ENCODE measurements at regions not wholly inside any gene's neighbourhood (a gene's known extent, or its start where the extent isn't known, plus 50 kb on each side); places are given as distances from the start of the nearest gene placed in this dataset.

DNA sequence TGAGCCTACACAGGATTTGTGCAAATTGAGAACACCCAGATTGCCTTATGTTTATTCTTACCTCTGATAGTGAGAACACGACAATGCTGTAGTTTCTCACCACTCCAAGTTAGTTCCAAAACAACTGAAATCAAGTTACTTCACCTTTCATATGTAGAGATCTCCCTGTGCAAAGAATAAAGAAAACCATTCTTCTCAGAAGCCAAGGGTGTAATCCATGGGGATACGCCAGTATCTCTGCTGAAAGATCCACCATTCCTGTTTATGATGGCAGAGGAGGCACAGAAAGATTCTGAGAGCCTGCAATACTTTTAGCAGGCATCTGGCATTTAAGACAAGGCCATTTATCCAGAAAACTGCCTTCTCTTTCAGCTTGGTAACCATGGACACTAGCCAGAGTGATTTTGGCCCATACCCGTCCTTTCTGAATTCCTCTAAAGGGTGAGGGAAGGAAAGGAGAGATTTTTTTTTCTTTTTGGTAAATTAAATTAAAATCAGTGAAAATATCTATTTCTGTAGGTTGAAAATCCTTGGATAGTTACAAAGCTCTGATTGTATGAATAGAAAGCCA is 355.4 kb upstream of the FAR2 start:
- Mint-ChIP-seq H3K4me1 (ENCODE audit: unreplicated experiment) (no peaks in the 10 kb centered on the region), H3K27me3 (no peaks in the 10 kb centered on the region), H3K4me3 (no peak overlapping the region), H3K27ac (no peak overlapping the region), H3K36me3 (peaks cover 5% of the 10 kb centered on the region), H3K9me3 (no peaks in the 10 kb centered on the region)
- no peak for DNase-seq (ENCODE audit: extremely low spot score, unreplicated experiment)
- TF ChIP-seq, protein P1, sequence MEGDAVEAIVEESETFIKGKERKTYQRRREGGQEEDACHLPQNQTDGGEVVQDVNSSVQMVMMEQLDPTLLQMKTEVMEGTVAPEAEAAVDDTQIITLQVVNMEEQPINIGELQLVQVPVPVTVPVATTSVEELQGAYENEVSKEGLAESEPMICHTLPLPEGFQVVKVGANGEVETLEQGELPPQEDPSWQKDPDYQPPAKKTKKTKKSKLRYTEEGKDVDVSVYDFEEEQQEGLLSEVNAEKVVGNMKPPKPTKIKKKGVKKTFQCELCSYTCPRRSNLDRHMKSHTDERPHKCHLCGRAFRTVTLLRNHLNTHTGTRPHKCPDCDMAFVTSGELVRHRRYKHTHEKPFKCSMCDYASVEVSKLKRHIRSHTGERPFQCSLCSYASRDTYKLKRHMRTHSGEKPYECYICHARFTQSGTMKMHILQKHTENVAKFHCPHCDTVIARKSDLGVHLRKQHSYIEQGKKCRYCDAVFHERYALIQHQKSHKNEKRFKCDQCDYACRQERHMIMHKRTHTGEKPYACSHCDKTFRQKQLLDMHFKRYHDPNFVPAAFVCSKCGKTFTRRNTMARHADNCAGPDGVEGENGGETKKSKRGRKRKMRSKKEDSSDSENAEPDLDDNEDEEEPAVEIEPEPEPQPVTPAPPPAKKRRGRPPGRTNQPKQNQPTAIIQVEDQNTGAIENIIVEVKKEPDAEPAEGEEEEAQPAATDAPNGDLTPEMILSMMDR (conservative IDR thresholded peaks at IDR 0.05) = no peak

DNA sequence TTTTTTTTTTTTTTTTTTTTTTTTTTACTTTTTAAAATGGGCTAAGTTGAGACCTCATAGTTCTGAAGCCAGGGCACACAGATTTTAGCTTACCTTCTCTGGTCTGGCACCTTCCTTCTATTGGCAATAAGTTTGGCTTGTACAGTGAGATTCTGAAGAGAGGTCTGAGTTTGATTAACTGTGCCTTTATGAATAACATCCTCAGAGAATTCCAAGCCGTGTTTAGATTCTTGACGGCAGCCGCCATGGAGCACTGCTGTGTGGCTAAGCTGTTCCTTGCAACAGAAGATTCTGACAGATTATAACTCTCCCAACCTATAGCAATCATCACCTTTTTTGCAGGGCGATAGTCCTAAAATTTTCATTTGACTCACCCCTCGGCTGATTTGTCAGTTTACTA is 354.9 kb upstream of the FAR2 start:
- Mint-ChIP-seq H3K9me3 (no peaks in the 10 kb centered on the region), H3K27ac (no peak overlapping the region)

DNA sequence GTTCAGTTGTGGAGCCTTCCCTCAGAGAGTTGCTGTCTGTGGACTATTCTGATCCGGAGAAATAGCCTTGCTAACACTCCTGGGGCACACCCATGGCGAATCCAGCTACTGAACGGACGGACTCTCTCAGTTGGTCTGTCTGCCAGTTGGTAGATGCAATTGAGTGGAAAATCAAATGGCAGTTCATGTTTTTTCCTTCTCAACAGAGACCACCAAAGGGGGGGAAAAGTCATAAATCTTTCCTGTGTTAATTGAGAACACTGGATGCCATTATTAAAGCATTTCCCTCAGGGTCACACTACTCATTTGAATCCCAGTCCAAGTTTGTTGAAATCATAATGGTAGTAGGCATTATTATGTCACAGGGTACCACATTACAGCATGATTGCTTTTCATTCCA is 354.3 kb upstream of the FAR2 start:
- Mint-ChIP-seq H3K27ac (no peak overlapping the region), H3K4me1 (ENCODE audit: unreplicated experiment) (no peaks in the 10 kb centered on the region), H3K27me3 (no peaks in the 10 kb centered on the region), H3K9me3 (no peaks in the 10 kb centered on the region), H3K36me3 (peaks cover 5% of the 10 kb centered on the region), H3K4me3 (no peak overlapping the region)
- no peak for DNase-seq (ENCODE audit: extremely low spot score, unreplicated experiment)
- TF ChIP-seq, protein P1 (conservative IDR thresholded peaks at IDR 0.05) = no peak

More for the DNA sequence above, 354.9 kb upstream of the FAR2 start:
- H3K4me1 Mint-ChIP-seq (ENCODE audit: unreplicated experiment) = no peaks in the 10 kb centered on the region
- no peaks in the 10 kb centered on the region for H3K27me3 Mint-ChIP-seq
- DNase-seq (ENCODE audit: extremely low spot score, unreplicated experiment) = no peak
- H3K4me3 Mint-ChIP-seq = no peak overlapping the region
- peaks cover 5% of the 10 kb centered on the region for H3K36me3 Mint-ChIP-seq
- TF ChIP-seq, protein P1 (conservative IDR thresholded peaks at IDR 0.05) = no peak

DNA sequence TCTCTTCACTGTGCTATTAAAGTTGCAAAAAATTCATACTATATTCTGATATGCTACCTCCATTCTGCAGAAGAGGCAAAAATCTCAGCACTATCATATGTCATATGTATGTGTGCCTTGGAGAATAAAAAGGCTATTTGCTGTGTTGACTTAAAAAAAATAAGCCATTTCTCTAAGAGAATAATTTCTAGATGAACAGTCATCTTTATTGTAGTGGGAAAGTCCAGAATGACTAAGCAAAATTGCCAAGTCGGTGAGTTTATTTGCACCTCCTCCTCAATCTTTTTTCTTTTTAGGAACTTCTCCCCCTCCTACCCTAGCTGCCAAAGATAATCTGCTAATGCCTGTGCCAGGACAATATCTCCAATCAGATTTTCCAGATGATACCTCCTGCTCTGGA is 353.8 kb upstream of the FAR2 start:
- no peaks in the 10 kb centered on the region for H3K27me3 Mint-ChIP-seq
- H3K4me1 Mint-ChIP-seq (ENCODE audit: unreplicated experiment) = no peaks in the 10 kb centered on the region
- H3K36me3 Mint-ChIP-seq = peaks cover 5% of the 10 kb centered on the region
- H3K27ac Mint-ChIP-seq = no peak overlapping the region
- H3K9me3 Mint-ChIP-seq = no peaks in the 10 kb centered on the region
- DNase-seq (ENCODE audit: extremely low spot score, unreplicated experiment) = no peak
- H3K4me3 Mint-ChIP-seq = no peak overlapping the region
- TF ChIP-seq, protein P1 (conservative IDR thresholded peaks at IDR 0.05) = no peak

DNA sequence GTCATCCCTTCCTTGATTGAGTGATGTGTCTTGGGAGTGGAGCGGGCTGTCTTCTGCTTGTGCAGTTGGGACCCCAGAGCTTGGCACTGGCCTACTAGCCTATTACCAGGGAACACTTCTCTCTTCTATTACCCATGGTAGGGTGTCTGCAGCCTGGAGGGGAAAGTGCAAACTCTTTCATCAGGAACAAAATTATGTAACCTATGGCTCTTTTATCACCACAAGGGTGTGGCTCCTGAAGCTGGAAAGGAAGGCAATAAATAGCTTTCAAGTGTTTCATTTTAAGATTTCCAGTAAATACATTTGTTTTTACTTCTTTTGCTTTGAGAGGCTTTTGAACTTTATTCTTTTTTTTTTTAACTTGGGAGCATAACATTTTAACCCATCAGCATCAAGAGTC is 349.7 kb upstream of the FAR2 start:
- Mint-ChIP-seq H3K4me1 (ENCODE audit: unreplicated experiment) (no peaks in the 10 kb centered on the region), H3K9me3 (no peaks in the 10 kb centered on the region), H3K36me3 (peaks cover 5% of the 10 kb centered on the region), H3K27me3 (no peaks in the 10 kb centered on the region), H3K27ac (no peak overlapping the region), H3K4me3 (no peak overlapping the region)
- no peak for DNase-seq (ENCODE audit: extremely low spot score, unreplicated experiment)
- TF ChIP-seq, protein P1 (conservative IDR thresholded peaks at IDR 0.05) = no peak

DNA sequence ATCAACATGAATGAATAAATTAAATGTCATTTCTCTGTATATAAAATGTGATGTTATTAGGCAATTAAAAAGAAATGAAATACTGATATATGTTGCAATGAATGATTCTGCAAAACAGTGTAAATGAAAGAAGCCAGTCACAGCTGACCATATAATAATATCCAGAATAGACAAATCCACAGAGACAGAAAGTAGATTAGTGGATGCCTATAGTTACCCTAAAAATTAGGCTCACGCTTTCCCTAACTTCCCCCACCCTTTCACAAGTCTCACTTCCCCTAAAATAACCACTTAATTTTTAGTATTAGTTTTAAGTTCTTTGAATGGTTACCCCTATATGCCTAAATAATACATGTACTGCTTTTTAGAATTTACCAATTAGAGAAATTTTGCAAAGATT is 348.9 kb upstream of the FAR2 start:
- TF ChIP-seq, protein P1 (conservative IDR thresholded peaks at IDR 0.05) = no peak
- no peak for DNase-seq (ENCODE audit: extremely low spot score, unreplicated experiment)

More for the DNA sequence above, 348.9 kb upstream of the FAR2 start:
- Mint-ChIP-seq H3K36me3 (peaks cover 5% of the 10 kb centered on the region), H3K4me1 (ENCODE audit: unreplicated experiment) (no peaks in the 10 kb centered on the region), H3K9me3 (no peaks in the 10 kb centered on the region), H3K27me3 (no peaks in the 10 kb centered on the region), H3K4me3 (no peak overlapping the region), H3K27ac (no peak overlapping the region)

Measured in type B pancreatic cell (in vitro differentiated cells).